IMR-90 (cell line): ENCODE measurements at regions not wholly inside any gene's neighbourhood (a gene's known extent, or its start where the extent isn't known, plus 50 kb on each side); places are given as distances from the start of the nearest gene placed in this dataset.

Experiments used
- ATAC-seq: fragments of 200-7000 bp; cut with Tn5 transposase; 2 replicates; pipeline ENCODE4 v1.9.1; 2020; ENCODE audit warnings: low read depth, mild to moderate bottlenecking, moderate library complexity
- BruUV-seq: library from RNA; stranded (reverse); fragments of 400-500 nt; replicated peaks from 2 replicates; lab custom pipeline; 2021; lab: Mats Ljungman, UMichigan
- CTCF ChIA-PET: fragments of 300-600 bp; formaldehyde crosslinking; extraction: SDS; loops from one replicate; lab custom pipeline; 2021; ENCODE audit warnings: antibody characterized with exemption; lab: Yijun Ruan, JAX
- POLR2A ChIA-PET: fragments of 300-600 bp; sonication (Branson Sonifier 250); formaldehyde crosslinking; loops from one replicate; lab custom pipeline; 2022; ENCODE audit warnings: antibody characterized with exemption; ENCODE audit not compliant: unreplicated experiment; lab: Charles Lee
- DNase-seq: peaks from one replicate; pipeline ENCODE4 v3.0.0; 2013
- H2AFZ ChIP-seq: replicated peaks from 2 replicates; pipeline ENCODE3; 2013; ENCODE audit warnings: low read length, mild to moderate bottlenecking; ENCODE audit not compliant: poor library complexity
- H2AK5ac ChIP-seq: 2 replicates; pipeline ENCODE4 v1.6.1; 2013; ENCODE audit warnings: low read depth, low read length, inconsistent platforms
- H2AK9ac ChIP-seq: replicated peaks from 2 replicates; pipeline ENCODE3; 2013; ENCODE audit warnings: mild to moderate bottlenecking, low read depth, low read length, moderate library complexity; ENCODE audit not compliant: poor library complexity
- H2BK120ac ChIP-seq: 2 replicates; pipeline ENCODE4 v1.6.1; 2013; ENCODE audit warnings: low read depth, low read length, inconsistent platforms
- H2BK15ac ChIP-seq: 3 replicates; pipeline ENCODE4 v1.6.1; 2013; ENCODE audit warnings: low read depth, low read length, inconsistent platforms
- H2BK20ac ChIP-seq: 2 replicates; pipeline ENCODE4 v1.6.1; 2013; ENCODE audit warnings: low read depth, mild to moderate bottlenecking, inconsistent platforms, low read length, moderate library complexity
- H2BK5ac ChIP-seq: 2 replicates; pipeline ENCODE4 v1.6.1; 2013; ENCODE audit warnings: mild to moderate bottlenecking, low read depth, low read length, inconsistent platforms; ENCODE audit not compliant: poor library complexity, severe bottlenecking
- H3K14ac ChIP-seq: replicated peaks from 2 replicates; pipeline ENCODE4 v1.6.1; 2013; ENCODE audit warnings: low read depth, low read length, inconsistent platforms
- H3K18ac ChIP-seq: 2 replicates; pipeline ENCODE4 v1.6.1; 2013; ENCODE audit warnings: low read depth, low read length, control low read depth
- H3K23ac ChIP-seq: 2 replicates; pipeline ENCODE4 v1.6.1; 2013; ENCODE audit warnings: low read depth, low read length, inconsistent platforms
- H3K27ac ChIP-seq: 2 replicates; pipeline ENCODE4 v1.5.1; 2013; ENCODE audit warnings: mild to moderate bottlenecking, control low read depth, low read length; ENCODE audit not compliant: insufficient read depth
- H3K27me3 ChIP-seq: 2 replicates; pipeline ENCODE4 v1.6.1; 2013; ENCODE audit warnings: low read length; ENCODE audit not compliant: control insufficient read depth, insufficient read depth
- H3K36me3 ChIP-seq: 2 replicates; pipeline ENCODE4 v1.6.1; 2013; ENCODE audit warnings: low read length, mixed read lengths; ENCODE audit not compliant: control insufficient read depth, insufficient read depth
- H3K4ac ChIP-seq: 2 replicates; pipeline ENCODE4 v1.6.1; 2013; ENCODE audit warnings: low read depth, low read length, inconsistent platforms
- H3K4me1 ChIP-seq: 2 replicates; pipeline ENCODE4 v1.6.1; 2013; ENCODE audit warnings: low read length, mixed read lengths; ENCODE audit not compliant: control insufficient read depth, insufficient read depth
- H3K4me2 ChIP-seq: 2 replicates; pipeline ENCODE4 v1.6.1; 2013; ENCODE audit warnings: low read depth, mild to moderate bottlenecking, control low read depth, low read length, moderate library complexity
- H3K4me3 ChIP-seq: 2 replicates; pipeline ENCODE4 v1.5.1; 2013; ENCODE audit warnings: low read depth, mild to moderate bottlenecking, control low read depth, low read length, moderate library complexity; ENCODE audit not compliant: insufficient read depth
- H3K56ac ChIP-seq: 2 replicates; pipeline ENCODE4 v1.6.1; 2013; ENCODE audit warnings: low read length, inconsistent platforms; ENCODE audit not compliant: insufficient read depth; ENCODE audit errors: extremely low read depth
- H3K79me1 ChIP-seq, 2 experiments: 2 replicates each; pipeline ENCODE4 v1.6.1; 2013; ENCODE audit warnings: low read length in 2 of 2, inconsistent platforms in 1 of 2, low read depth in 1 of 2
- H3K9ac ChIP-seq: 2 replicates; pipeline ENCODE4 v1.6.1; 2013; ENCODE audit warnings: low read depth, low read length, control low read depth
- H3K9me1 ChIP-seq: 2 replicates; pipeline ENCODE4 v1.6.1; 2013; ENCODE audit warnings: low read length, inconsistent platforms; ENCODE audit not compliant: insufficient read depth
- H3K9me3 ChIP-seq: 2 replicates; pipeline ENCODE4 v1.6.1; 2013; ENCODE audit warnings: low read length; ENCODE audit not compliant: control insufficient read depth, insufficient read depth
- H4K20me1 ChIP-seq: 2 replicates; pipeline ENCODE4 v1.6.1; 2013; ENCODE audit warnings: low read length, inconsistent platforms; ENCODE audit not compliant: insufficient read depth
- H4K5ac ChIP-seq: 2 replicates; pipeline ENCODE4 v1.6.1; 2013; ENCODE audit warnings: mild to moderate bottlenecking, low read depth, low read length, control low read depth
- H4K8ac ChIP-seq, 2 experiments: 2 replicates each; pipeline ENCODE4 v1.6.1; 2013; ENCODE audit warnings: low read depth in 2 of 2, low read length in 2 of 2, control low read depth in 1 of 2, inconsistent platforms in 1 of 2
- H4K91ac ChIP-seq: 2 replicates; pipeline ENCODE4 v1.6.1; 2013; ENCODE audit warnings: low read depth, low read length, inconsistent platforms; ENCODE audit not compliant: insufficient read depth
- BHLHE40 ChIP-seq: fragments of 150-350 bp; IDR thresholded peaks from 2 replicates; pipeline ENCODE4 v1.6.1; 2016; ENCODE audit warnings: mild to moderate bottlenecking, low read depth, low read length
- CEBPB ChIP-seq: IDR thresholded peaks from 2 replicates; pipeline ENCODE4 v1.6.1; 2012; ENCODE audit warnings: low read depth, low read length, improper control_type of control experiment
- CHD1 ChIP-seq: IDR thresholded peaks from 2 replicates; pipeline ENCODE4 v1.6.1; 2012; ENCODE audit warnings: low read depth, low read length, improper control_type of control experiment
- ELK1 ChIP-seq: fragments of 150-350 bp; IDR thresholded peaks from 2 replicates; pipeline ENCODE4 v1.6.1; 2016; ENCODE audit warnings: low read depth, mild to moderate bottlenecking, low read length, moderate library complexity, borderline replicate concordance
- FOS ChIP-seq: fragments of 150-350 bp; IDR thresholded peaks from 2 replicates; pipeline ENCODE4 v1.6.1; 2016; ENCODE audit warnings: low read depth, low read length
- MAZ ChIP-seq: IDR thresholded peaks from 2 replicates; pipeline ENCODE4 v1.6.1; 2012; ENCODE audit warnings: low read depth, mild to moderate bottlenecking, low read length, improper control_type of control experiment, moderate library complexity, borderline replicate concordance
- MXI1 ChIP-seq: IDR thresholded peaks from 2 replicates; pipeline ENCODE4 v1.6.1; 2012; ENCODE audit warnings: low read depth, mild to moderate bottlenecking, low read length, moderate library complexity, borderline replicate concordance
- NFE2L2 ChIP-seq: fragments of 150-350 bp; IDR thresholded peaks from 2 replicates; pipeline ENCODE4 v1.6.1; 2016; ENCODE audit warnings: low read depth, mild to moderate bottlenecking, low read length
- POLR2A ChIP-seq: IDR thresholded peaks from 2 replicates; pipeline ENCODE4 v1.6.1; 2012; ENCODE audit warnings: mild to moderate bottlenecking, low read depth, low read length
- RAD21 ChIP-seq: IDR thresholded peaks from 2 replicates; pipeline ENCODE4 v1.6.1; 2012; ENCODE audit warnings: low read length, improper control_type of control experiment
- RCOR1 ChIP-seq: IDR thresholded peaks from 2 replicates; pipeline ENCODE4 v1.6.1; 2012; ENCODE audit warnings: mild to moderate bottlenecking, low read length, improper control_type of control experiment; ENCODE audit not compliant: insufficient replicate concordance
- RFX5 ChIP-seq: IDR thresholded peaks from 2 replicates; pipeline ENCODE4 v1.8.0; 2012; ENCODE audit warnings: low read depth, mild to moderate bottlenecking, low read length, moderate library complexity
- SMC3 ChIP-seq: fragments of 150-350 bp; IDR thresholded peaks from 2 replicates; pipeline ENCODE4 v1.6.1; 2016; ENCODE audit warnings: low read depth, mild to moderate bottlenecking, antibody characterized with exemption, low read length, moderate library complexity
- USF2 ChIP-seq: fragments of 150-350 bp; IDR thresholded peaks from 2 replicates; pipeline ENCODE4 v1.6.1; 2017; ENCODE audit warnings: mild to moderate bottlenecking, antibody characterized with exemption, low read length, low read depth
- WGBS, 2 experiments: methylation state at CpG; one replicate each; pipeline versions ENCODE4 v1.1.5 to v1.1.7; 2013; ENCODE audit warnings: missing lambda C conversion rate in 2 of 2; ENCODE audit not compliant: insufficient read length in 1 of 2; ENCODE audit errors: extremely low coverage in 2 of 2; 5-methylcytosine and 5-hydroxymethylcytosine counted together
- dilution Hi-C: fragments of 300-500 bp; cut with HindIII; formaldehyde crosslinking; loops from one replicate; pipeline ENCODE4 v1.14.3; 2018; ENCODE audit warnings: low sequenced_read_pairs; ENCODE audit not compliant: unreplicated experiment
- in situ Hi-C: fragments of 300-500 bp; cut with MboI; formaldehyde crosslinking; loops from 3 replicates; pipeline ENCODE4 v1.14.3; 2019; ENCODE audit warnings: low sequenced_read_pairs, inconsistent platforms, mixed read lengths
- intact Hi-C: fragments of 100-400 bp; cut with micrococcal nuclease; formaldehyde crosslinking; loops from 2 replicates; pipeline ENCODE4 v1.10.0; 2022
- TF ChIP-seq, protein P1 (sequence below): conservative IDR thresholded peaks from 2 replicates; pipeline ENCODE4 v1.5.1; 2012; ENCODE audit warnings: mild to moderate bottlenecking, low read depth, low read length, improper control_type of control experiment

DNA sequence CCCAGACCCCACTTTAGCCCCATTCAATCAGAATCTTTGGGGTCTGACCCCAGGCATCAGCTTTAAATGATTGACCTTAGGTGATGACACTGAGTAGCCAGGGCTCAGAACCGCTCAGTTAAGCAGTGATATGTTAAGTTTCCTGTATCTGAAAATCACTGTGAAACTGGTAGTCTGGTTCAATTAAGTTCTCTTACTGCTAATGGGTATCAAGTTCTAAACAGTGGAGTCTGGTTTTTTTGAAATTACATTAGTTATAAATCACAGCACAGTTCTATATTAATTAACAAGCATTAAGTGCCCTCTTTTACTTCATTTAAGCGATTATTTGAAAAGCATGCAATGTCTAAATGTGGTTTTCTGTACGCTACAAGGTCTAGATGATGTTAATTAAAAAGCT, 117.9 kb downstream of the HAUS1 start:
- Histone ChIP-seq H4K91ac (no peak overlapping the region), H2AFZ (no peak overlapping the region), H4K5ac (no peak overlapping the region), H3K4me1 (peaks cover 6% of the 10 kb centered on the region), H2BK5ac (no peak overlapping the region), H2BK120ac (no peak overlapping the region), H3K27me3 (no peaks in the 10 kb centered on the region), H3K4ac (no peak overlapping the region), H2BK15ac (no peak overlapping the region), H4K20me1 (peaks cover 5% of the 10 kb centered on the region; the same call in 1 of the 2 replicates), H3K79me1 (peaks cover 23 to 62% of the 10 kb centered on the region in 2 experiments), H4K8ac (no peak overlapping the region), H3K18ac (no peak overlapping the region), H3K9me1 (peaks cover 3% of the 10 kb centered on the region; the same call in 1 of the 2 replicates), H3K4me3 (no peak overlapping the region), H2AK5ac (no peak overlapping the region), H2BK20ac (no peak overlapping the region), H3K4me2 (no peak overlapping the region), H3K14ac (no peak overlapping the region), H3K9me3 (no peaks in the 10 kb centered on the region), H3K23ac (no peak overlapping the region), H3K56ac (no peak overlapping the region), H3K36me3 (no peaks in the 10 kb centered on the region; the same call in 1 of the 2 replicates), H3K27ac (no peak overlapping the region), H2AK9ac (no peak overlapping the region), H3K9ac (no peak overlapping the region)
- DNase-seq = no peak
- in situ Hi-C loops = no loop called here
- no TSS peak for BruUV-seq
- CTCF ChIA-PET = interaction anchor here (0.7 to 3.1 kb wide), 2 partner anchors 11 to 48 kb away, joined by 5 to 18 read pairs; a partner anchor contains a TSS
- dilution Hi-C loops = no loop called here
- intact Hi-C loops = no loop called here
- POLR2A ChIA-PET = interaction anchor here (0.6 kb wide), 1 partner anchor 10 kb away, joined by 7 read pairs; no protein-coding TSS in a partner anchor
- no peak for TF ChIP-seq RCOR1
- TF ChIP-seq POLR2A = no peak
- TF ChIP-seq ELK1 = no peak
- no peak for TF ChIP-seq RAD21
- no peak for TF ChIP-seq MXI1
- TF ChIP-seq NFE2L2 = no peak
- no peak for TF ChIP-seq CEBPB
- TF ChIP-seq FOS = no peak
- TF ChIP-seq USF2 = no peak
- no peak for TF ChIP-seq BHLHE40
- TF ChIP-seq CHD1 = no peak
- no peak for TF ChIP-seq MAZ
- TF ChIP-seq RFX5 = no peak
- no peak for TF ChIP-seq SMC3
- TF ChIP-seq, protein P1, sequence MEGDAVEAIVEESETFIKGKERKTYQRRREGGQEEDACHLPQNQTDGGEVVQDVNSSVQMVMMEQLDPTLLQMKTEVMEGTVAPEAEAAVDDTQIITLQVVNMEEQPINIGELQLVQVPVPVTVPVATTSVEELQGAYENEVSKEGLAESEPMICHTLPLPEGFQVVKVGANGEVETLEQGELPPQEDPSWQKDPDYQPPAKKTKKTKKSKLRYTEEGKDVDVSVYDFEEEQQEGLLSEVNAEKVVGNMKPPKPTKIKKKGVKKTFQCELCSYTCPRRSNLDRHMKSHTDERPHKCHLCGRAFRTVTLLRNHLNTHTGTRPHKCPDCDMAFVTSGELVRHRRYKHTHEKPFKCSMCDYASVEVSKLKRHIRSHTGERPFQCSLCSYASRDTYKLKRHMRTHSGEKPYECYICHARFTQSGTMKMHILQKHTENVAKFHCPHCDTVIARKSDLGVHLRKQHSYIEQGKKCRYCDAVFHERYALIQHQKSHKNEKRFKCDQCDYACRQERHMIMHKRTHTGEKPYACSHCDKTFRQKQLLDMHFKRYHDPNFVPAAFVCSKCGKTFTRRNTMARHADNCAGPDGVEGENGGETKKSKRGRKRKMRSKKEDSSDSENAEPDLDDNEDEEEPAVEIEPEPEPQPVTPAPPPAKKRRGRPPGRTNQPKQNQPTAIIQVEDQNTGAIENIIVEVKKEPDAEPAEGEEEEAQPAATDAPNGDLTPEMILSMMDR = no peak
- no peak for ATAC-seq
- WGBS, 2 experiments = 100% methylated on average over 1 of the region's 3 CpGs; no CpG with 5 or more reads in 1 of the 2 experiments
